DND-41 (cell line): ENCODE measurements at regions not wholly inside any gene's neighbourhood (a gene's known extent, or its start where the extent isn't known, plus 50 kb on each side); places are given as distances from the start of the nearest gene placed in this dataset.

Experiments used
- CTCF ChIP-seq: IDR thresholded peaks from 2 replicates; pipeline ENCODE4 v1.5.1; 2012; ENCODE audit warnings: borderline replicate concordance, low read length, moderate library complexity, mild to moderate bottlenecking; ENCODE audit not compliant: poor library complexity, severe bottlenecking; ENCODE audit errors: extremely low read depth
- EZH2 ChIP-seq: IDR thresholded peaks from 3 replicates; pipeline ENCODE4 v1.6.1; 2012; ENCODE audit warnings: borderline replicate concordance, low read depth, mild to moderate bottlenecking, moderate library complexity, low read length, inconsistent platforms; ENCODE audit not compliant: severe bottlenecking

GRCh38 chr10:108689891-108690290 is 1233.4 kb downstream of the XPNPEP1 start:
- TF ChIP-seq CTCF (no peak), EZH2 (no peak)
